SK-N-SH (cell line): ENCODE measurements at regions not wholly inside any gene's neighbourhood (a gene's known extent, or its start where the extent isn't known, plus 50 kb on each side); places are given as distances from the start of the nearest gene placed in this dataset.
A peak's percentile ranks its signal among the peaks of the same experiment; 100 is the strongest.

Experiments
- CTCF ChIA-PET: fragments of 300-600, 350-600 bp; formaldehyde crosslinking; extraction: SDS; loops from one replicate; lab custom pipeline; 2021; lab: Yijun Ruan, JAX
- POLR2A ChIA-PET: fragments of 350-600 bp; sonication (Branson Sonifier 250); formaldehyde crosslinking; extraction: SDS; loops from one replicate; lab custom pipeline; 2020; ENCODE audit warnings: antibody characterized with exemption, inconsistent platforms; lab: Yijun Ruan, JAX
- DNase-seq: peaks from one replicate; pipeline ENCODE4 v3.0.0; 2012
- H2AFZ ChIP-seq: fragments of 200-600 bp; sonication (generic); 2 replicates; pipeline ENCODE4 v1.8.1; 2016; ENCODE audit warnings: antibody characterized with exemption, mild to moderate bottlenecking, low read depth
- H3F3A ChIP-seq: fragments of 200-600 bp; sonication (generic); replicated peaks from 2 replicates; pipeline ENCODE3; 2016; ENCODE audit warnings: antibody characterized with exemption, mild to moderate bottlenecking; ENCODE audit not compliant: insufficient read depth
- H3K27ac ChIP-seq, 2 experiments: fragments of 200-500 bp in 1 of 2; fragments of 200-600 bp in 1 of 2; sonication (Bioruptor generic) in 1 of 2; sonication (generic), shearing (Covaris generic) in 1 of 2; 2 replicates each; pipeline versions ENCODE4 v1.5.1 to v1.6.1; 2014 to 2016; ENCODE audit warnings: low read depth in 2 of 2, inconsistent platforms in 1 of 2, low read length in 1 of 2, mild to moderate bottlenecking in 1 of 2, mixed read lengths in 1 of 2
- H3K27me3 ChIP-seq: fragments of 200-600 bp; sonication (generic), shearing (Covaris generic); 2 replicates; pipeline ENCODE4 v1.6.1; 2016; ENCODE audit warnings: mixed run types; ENCODE audit not compliant: insufficient read depth
- H3K36me3 ChIP-seq, 2 experiments: fragments of 200-500 bp in 1 of 2; fragments of 200-600 bp in 1 of 2; sonication (Bioruptor generic) in 1 of 2; sonication (generic) in 1 of 2; replicated peaks in 1 of 2; 2 replicates each; pipeline versions ENCODE3 to v1.5.1; 2014 to 2016; ENCODE audit warnings: low read length in 1 of 2, mild to moderate bottlenecking in 1 of 2; ENCODE audit not compliant: insufficient read depth in 2 of 2, control insufficient read depth in 1 of 2
- H3K4me1 ChIP-seq, 2 experiments: fragments of 200-500 bp in 1 of 2; fragments of 200-600 bp in 1 of 2; sonication (Bioruptor generic) in 1 of 2; sonication (generic), shearing (Covaris generic) in 1 of 2; 2 replicates each; pipeline versions ENCODE4 v1.5.1 to v1.6.1; 2014 to 2016; ENCODE audit warnings: low read depth in 1 of 2, low read length in 1 of 2, mixed run types in 1 of 2; ENCODE audit not compliant: insufficient read depth in 2 of 2, control insufficient read depth in 1 of 2
- H3K4me2 ChIP-seq: fragments of 200-600 bp; sonication (generic), shearing (Covaris generic); 2 replicates; pipeline ENCODE4 v1.6.1; 2017; ENCODE audit warnings: mixed run types
- H3K4me3 ChIP-seq, 2 experiments: fragments of 200-500 bp in 1 of 2; fragments of 200-600 bp in 1 of 2; sonication (Bioruptor generic) in 1 of 2; sonication (generic), shearing (Covaris generic) in 1 of 2; 2 replicates each; pipeline versions ENCODE4 v1.5.1 to v1.8.1; 2014 to 2016; ENCODE audit warnings: low read depth in 2 of 2, inconsistent platforms in 1 of 2, low read length in 1 of 2, mild to moderate bottlenecking in 1 of 2, mixed read lengths in 1 of 2, moderate library complexity in 1 of 2
- H3K79me2 ChIP-seq: fragments of 200-600 bp; sonication (generic); 2 replicates; pipeline ENCODE4 v1.8.1; 2017; ENCODE audit warnings: mild to moderate bottlenecking; ENCODE audit not compliant: insufficient read depth
- H3K9ac ChIP-seq: fragments of 200-600 bp; sonication (generic); 2 replicates; pipeline ENCODE4 v1.6.1; 2017; ENCODE audit warnings: mixed run types
- H3K9me2 ChIP-seq: fragments of 200-600 bp; sonication (generic); 2 replicates; pipeline ENCODE4 v1.6.1; 2017; ENCODE audit warnings: mixed run types
- H3K9me3 ChIP-seq: fragments of 200-600 bp; sonication (generic); 2 replicates; pipeline ENCODE4 v1.6.1; 2017; ENCODE audit warnings: mixed run types, mild to moderate bottlenecking, moderate library complexity
- H4K20me1 ChIP-seq: fragments of 200-600 bp; sonication (generic); 2 replicates; pipeline ENCODE4 v1.6.1; 2017; ENCODE audit warnings: mild to moderate bottlenecking, mixed run types; ENCODE audit not compliant: insufficient read depth
- EP300 ChIP-seq, 2 experiments: IDR thresholded peaks; 2 replicates each; pipeline versions ENCODE4 v1.4.0 to v1.6.1; 2012; ENCODE audit warnings: borderline replicate concordance in 1 of 2, low read depth in 1 of 2, low read length in 1 of 2
- EZH2phosphoT487 ChIP-seq: fragments of 200-600 bp; sonication (generic); IDR thresholded peaks from 2 replicates; pipeline ENCODE4 v1.6.1; 2017; ENCODE audit warnings: low read depth, mixed run types, mild to moderate bottlenecking, antibody characterized with exemption, moderate library complexity, borderline replicate concordance
- JUND ChIP-seq: IDR thresholded peaks from 2 replicates; pipeline ENCODE4 v1.4.0; 2012
- NFIC ChIP-seq: IDR thresholded peaks from 2 replicates; pipeline ENCODE4 v1.4.0; 2012; ENCODE audit warnings: borderline replicate concordance
- RCOR1 ChIP-seq: fragments of 150-350 bp; IDR thresholded peaks from 2 replicates; pipeline ENCODE4 v1.6.1; 2017; ENCODE audit warnings: antibody characterized with exemption, low read length
- RXRA ChIP-seq: IDR thresholded peaks from 2 replicates; pipeline ENCODE4 v1.4.0; 2012; ENCODE audit warnings: low read depth, mild to moderate bottlenecking, borderline replicate concordance
- TAF1 ChIP-seq: IDR thresholded peaks from 2 replicates; pipeline ENCODE4 v1.6.1; 2012; ENCODE audit warnings: low read depth, mild to moderate bottlenecking, low read length, moderate library complexity, borderline replicate concordance
- TCF12 ChIP-seq: IDR thresholded peaks from 2 replicates; pipeline ENCODE4 v1.4.0; 2012
- WGBS: methylation state at CpG from one replicate; pipeline ENCODE4 v1.1.6; 2017; ENCODE audit warnings: low lambda C conversion rate; 5-methylcytosine and 5-hydroxymethylcytosine counted together
- TF ChIP-seq, protein P1 (sequence below): IDR thresholded peaks from 2 replicates; pipeline ENCODE4 v1.4.0; 2012; ENCODE audit warnings: low read depth

DNA sequence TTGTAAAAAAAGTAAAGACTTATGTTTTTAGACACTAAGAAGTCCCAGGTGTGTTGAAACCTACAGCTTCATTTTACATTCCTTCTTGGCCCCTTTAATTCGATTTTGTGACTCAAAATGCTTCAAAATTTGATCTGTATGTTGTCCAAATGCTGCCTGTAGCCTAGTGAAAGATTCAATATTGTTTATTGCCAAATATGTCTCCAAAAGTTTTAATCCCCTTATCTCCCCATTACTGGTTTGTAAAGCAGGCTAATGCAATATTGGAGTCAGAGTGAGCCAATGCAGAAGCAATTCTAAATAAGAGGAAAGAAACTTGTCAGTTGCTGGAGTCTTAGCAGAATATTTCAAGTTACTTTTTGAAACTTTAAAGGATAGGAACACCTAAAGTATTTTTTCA is 287.0 kb upstream of the ZC3H15 start:
- Histone ChIP-seq H3K27me3 (no peaks in the 10 kb centered on the region), H3K27ac (peak overlapping the region in 1 of 2 experiments; percentile 16; a peak in 1 of 4 replicates), H3K4me2 (no peak overlapping the region), H3K9me2 (no peaks in the 10 kb centered on the region), H4K20me1 (no peaks in the 10 kb centered on the region), H3K9me3 (no peaks in the 10 kb centered on the region), H3F3A (no peaks in the 10 kb centered on the region), H3K36me3 (no peaks in the 10 kb centered on the region), H3K9ac (no peak overlapping the region), H2AFZ (no peak overlapping the region), H3K4me3 (no peak overlapping the region), H3K4me1 (no peaks in the 10 kb centered on the region; a peak in 1 of 4 replicates), H3K79me2 (no peaks in the 10 kb centered on the region)
- POLR2A ChIA-PET: no interaction called here
- no peak for DNase-seq
- WGBS: 7% methylated on average over 1 of the region's 1 CpG
- CTCF ChIA-PET: no interaction called here
- TF ChIP-seq EP300 (IDR thresholded peaks at IDR 0.05; ENCODE audit: borderline replicate concordance in 1 of 2, low read depth in 1 of 2, low read length in 1 of 2) (peak in 1 of 2 experiments; percentile 22; a peak in 1 of 4 replicates), NFIC (no peak)
- TF ChIP-seq, protein P1, sequence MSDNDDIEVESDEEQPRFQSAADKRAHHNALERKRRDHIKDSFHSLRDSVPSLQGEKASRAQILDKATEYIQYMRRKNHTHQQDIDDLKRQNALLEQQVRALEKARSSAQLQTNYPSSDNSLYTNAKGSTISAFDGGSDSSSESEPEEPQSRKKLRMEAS: no peak

DNA sequence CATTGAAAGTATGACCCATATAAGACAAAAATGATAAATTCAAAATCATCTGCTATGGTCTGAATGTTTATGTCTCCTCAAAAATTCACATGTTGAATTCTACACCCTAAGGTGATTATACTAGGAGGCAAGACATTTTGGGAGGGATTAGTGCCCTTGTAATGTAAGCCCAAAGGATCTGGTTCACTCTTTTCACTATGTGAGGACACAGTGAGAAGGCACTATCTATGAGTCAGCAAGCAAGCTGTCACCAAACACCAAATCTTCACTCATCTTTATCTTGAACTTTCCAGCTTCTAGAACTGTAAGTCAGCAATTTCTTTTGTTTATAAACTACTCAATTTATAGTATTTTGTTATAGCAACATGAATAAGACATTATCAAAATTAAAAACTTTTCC is 284.7 kb upstream of the ZC3H15 start:
- POLR2A ChIA-PET: no interaction called here
- H3F3A ChIP-seq: no peaks in the 10 kb centered on the region
- DNase-seq: no peak

DNA sequence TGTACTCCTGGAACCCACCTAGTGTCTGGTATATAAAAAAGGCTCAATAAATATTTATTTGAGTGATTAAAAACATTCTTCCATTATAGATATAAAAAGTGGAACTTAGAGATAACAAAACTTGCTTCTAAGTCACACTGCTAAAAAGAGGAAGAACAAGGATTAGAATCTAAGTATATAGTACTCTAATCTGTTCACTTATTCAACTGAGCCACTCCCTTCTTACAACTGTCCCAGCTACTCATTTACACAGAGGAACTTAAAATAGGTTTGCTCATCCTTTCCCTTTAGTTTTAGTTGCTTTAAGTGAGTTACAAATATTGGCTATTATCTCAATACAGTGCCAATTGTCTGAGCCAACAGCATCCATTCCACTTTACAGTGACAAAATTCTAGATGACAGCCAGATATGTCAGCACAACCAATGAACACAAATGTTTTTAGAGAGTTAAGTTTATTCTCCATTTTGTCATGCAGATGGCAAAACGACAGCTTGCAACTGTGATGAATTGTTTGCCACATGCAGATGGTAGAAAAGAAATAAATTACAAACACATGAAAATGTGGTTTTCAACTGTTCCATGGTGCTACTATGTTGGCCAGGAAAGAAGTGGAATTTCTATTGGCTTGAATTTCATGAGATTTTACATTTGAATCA is 280.7 kb upstream of the ZC3H15 start:
- POLR2A ChIA-PET: no interaction called here
- Histone ChIP-seq H3K9ac (no peak overlapping the region), H3K4me3 (no peak overlapping the region), H3K4me2 (no peak overlapping the region), H3K27ac (no peak overlapping the region), H2AFZ (no peak overlapping the region), H3K9me3 (no peaks in the 10 kb centered on the region), H3K79me2 (no peaks in the 10 kb centered on the region), H3F3A (no peaks in the 10 kb centered on the region), H3K36me3 (no peaks in the 10 kb centered on the region), H3K9me2 (no peaks in the 10 kb centered on the region), H3K4me1 (no peaks in the 10 kb centered on the region), H3K27me3 (no peaks in the 10 kb centered on the region), H4K20me1 (no peaks in the 10 kb centered on the region)
- 22% methylated on average over 1 of the region's 1 CpG for WGBS
- CTCF ChIA-PET: no interaction called here
- DNase-seq: no peak
- TF ChIP-seq TAF1 (no peak), TCF12 (0 out of 2 replicates have a peak, but pooled peaks have one; percentile 6)

More for the DNA sequence above, 284.7 kb upstream of the ZC3H15 start:
- H3K9me2 ChIP-seq: no peaks in the 10 kb centered on the region
- no peak overlapping the region for H2AFZ ChIP-seq
- CTCF ChIA-PET: no interaction called here
- no peaks in the 10 kb centered on the region for H3K27me3 ChIP-seq
- H3K9me3 ChIP-seq: no peaks in the 10 kb centered on the region
- no peak overlapping the region for H3K27ac ChIP-seq
- no peak overlapping the region for H3K4me3 ChIP-seq
- no peaks in the 10 kb centered on the region for H3K79me2 ChIP-seq
- no peaks in the 10 kb centered on the region; a peak in 1 of 4 replicates for H3K4me1 ChIP-seq
- H4K20me1 ChIP-seq: no peaks in the 10 kb centered on the region
- no peak overlapping the region for H3K9ac ChIP-seq
- no peak overlapping the region for H3K4me2 ChIP-seq
- TF ChIP-seq JUND (no peak), RXRA (no peak), RCOR1 (no peak), EZH2phosphoT487 (no peak)
- H3K36me3 ChIP-seq: no peaks in the 10 kb centered on the region
